ENCODE measurements at regions not wholly inside any gene's neighbourhood (a gene's known extent, or its start where the extent isn't known, plus 50 kb on each side); places are given as distances from the start of the nearest gene placed in this dataset.

GRCh38 chr16:51464996-51465395, 313.9 kb upstream of the SALL1 start:
- TF ChIP-seq POLR2A (IDR thresholded peaks at IDR 0.05) (no peak), CTCF (IDR thresholded peaks at IDR 0.05) (no peak)

Measured in vagina (tissue), 2 donors.